Glomerular visceral epithelial cell (primary cell): ENCODE measurements at regions not wholly inside any gene's neighbourhood (a gene's known extent, or its start where the extent isn't known, plus 50 kb on each side); places are given as distances from the start of the nearest gene placed in this dataset.

Source experiments
- DNase-seq: peaks from one replicate; pipeline ENCODE4 v3.0.0-alpha.2; 2016; ENCODE audit errors: extremely low spot score

GRCh38 chr7:79714081-79714480 lies 260.6 kb upstream of the MAGI2 start:
- no peak for DNase-seq

- no peak for DNase-seq
These were observed 259.8 kb upstream of the MAGI2 start for GRCh38 chr7:79713276-79713675.

- DNase-seq = no peak
These were observed 258.2 kb upstream of the MAGI2 start for GRCh38 chr7:79711660-79712059.

- DNase-seq = no peak
These were observed 256.3 kb upstream of the MAGI2 start for GRCh38 chr7:79709574-79710409.

- no peak for DNase-seq
These were observed 248.6 kb upstream of the MAGI2 start for GRCh38 chr7:79702116-79702515.

GRCh38 chr7:79692015-79692414 lies 238.5 kb upstream of the MAGI2 start:
- DNase-seq = peak; percentile 59

GRCh38 chr7:79691074-79691473 lies 237.6 kb upstream of the MAGI2 start:
- no peak for DNase-seq

GRCh38 chr7:79684384-79684783 lies 230.9 kb upstream of the MAGI2 start:
- DNase-seq = no peak

GRCh38 chr7:79683916-79684315 lies 230.4 kb upstream of the MAGI2 start:
- no peak for DNase-seq

- no peak for DNase-seq
These were observed 229.9 kb upstream of the MAGI2 start for GRCh38 chr7:79683185-79683890.

GRCh38 chr7:79681454-79681853 lies 228.0 kb upstream of the MAGI2 start:
- no peak for DNase-seq

GRCh38 chr7:79673969-79674368 lies 220.5 kb upstream of the MAGI2 start:
- no peak for DNase-seq

- DNase-seq = no peak
These were observed 220.0 kb upstream of the MAGI2 start for GRCh38 chr7:79673421-79673820.

GRCh38 chr7:79668292-79668691 lies 214.8 kb upstream of the MAGI2 start:
- no peak for DNase-seq

- no peak for DNase-seq
These were observed 213.0 kb upstream of the MAGI2 start for GRCh38 chr7:79666472-79666871.

GRCh38 chr7:79664884-79665676 lies 211.6 kb upstream of the MAGI2 start:
- no peak for DNase-seq

GRCh38 chr7:79658304-79658703 lies 204.8 kb upstream of the MAGI2 start:
- no peak for DNase-seq

- no peak for DNase-seq
These were observed 199.7 kb upstream of the MAGI2 start for GRCh38 chr7:79653136-79653631.

- DNase-seq = no peak
These were observed 199.2 kb upstream of the MAGI2 start for GRCh38 chr7:79652619-79653018.

- no peak for DNase-seq
These were observed 194.2 kb upstream of the MAGI2 start for GRCh38 chr7:79647711-79648110.

- DNase-seq = no peak
These were observed 192.8 kb upstream of the MAGI2 start for GRCh38 chr7:79646278-79646677.

- DNase-seq = no peak
These were observed 183.4 kb upstream of the MAGI2 start for GRCh38 chr7:79636849-79637248.
